ENCODE measurements at regions not wholly inside any gene's neighbourhood (a gene's known extent, or its start where the extent isn't known, plus 50 kb on each side); places are given as distances from the start of the nearest gene placed in this dataset.

DNA sequence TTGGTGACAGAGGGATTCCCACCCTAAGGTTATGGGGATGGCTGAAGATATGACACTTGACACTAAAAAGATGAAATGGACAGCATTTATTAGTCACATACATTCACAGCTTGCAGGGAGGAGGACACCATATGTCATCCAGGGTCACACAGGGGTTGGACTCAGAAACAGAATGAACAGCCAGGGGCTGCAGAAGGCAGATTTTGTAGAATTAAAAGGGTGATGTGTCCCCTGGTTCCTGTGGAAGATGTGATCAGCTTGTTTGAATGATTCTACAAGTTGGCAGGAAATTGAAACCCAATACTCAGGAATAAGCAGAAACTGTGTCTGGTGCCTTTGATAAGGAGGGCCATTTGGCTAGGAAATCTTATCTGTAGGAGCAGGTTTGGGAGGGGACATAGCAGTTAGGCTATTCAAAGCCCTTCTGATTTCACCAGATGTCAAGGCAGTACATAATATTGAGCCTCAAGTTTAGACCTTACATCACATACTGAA lies 102.3 kb upstream of the GRIN3A start:
- TF ChIP-seq, protein P1, sequence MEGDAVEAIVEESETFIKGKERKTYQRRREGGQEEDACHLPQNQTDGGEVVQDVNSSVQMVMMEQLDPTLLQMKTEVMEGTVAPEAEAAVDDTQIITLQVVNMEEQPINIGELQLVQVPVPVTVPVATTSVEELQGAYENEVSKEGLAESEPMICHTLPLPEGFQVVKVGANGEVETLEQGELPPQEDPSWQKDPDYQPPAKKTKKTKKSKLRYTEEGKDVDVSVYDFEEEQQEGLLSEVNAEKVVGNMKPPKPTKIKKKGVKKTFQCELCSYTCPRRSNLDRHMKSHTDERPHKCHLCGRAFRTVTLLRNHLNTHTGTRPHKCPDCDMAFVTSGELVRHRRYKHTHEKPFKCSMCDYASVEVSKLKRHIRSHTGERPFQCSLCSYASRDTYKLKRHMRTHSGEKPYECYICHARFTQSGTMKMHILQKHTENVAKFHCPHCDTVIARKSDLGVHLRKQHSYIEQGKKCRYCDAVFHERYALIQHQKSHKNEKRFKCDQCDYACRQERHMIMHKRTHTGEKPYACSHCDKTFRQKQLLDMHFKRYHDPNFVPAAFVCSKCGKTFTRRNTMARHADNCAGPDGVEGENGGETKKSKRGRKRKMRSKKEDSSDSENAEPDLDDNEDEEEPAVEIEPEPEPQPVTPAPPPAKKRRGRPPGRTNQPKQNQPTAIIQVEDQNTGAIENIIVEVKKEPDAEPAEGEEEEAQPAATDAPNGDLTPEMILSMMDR (IDR thresholded peaks at IDR 0.05): no peak
- TF ChIP-seq POLR2A (IDR thresholded peaks at IDR 0.05): no peak
